ENCODE measurements at regions not wholly inside any gene's neighbourhood (a gene's known extent, or its start where the extent isn't known, plus 50 kb on each side); places are given as distances from the start of the nearest gene placed in this dataset.

GRCh38 chr5:120219988-120220387 lies 244.1 kb upstream of the PRR16 start:
- TF ChIP-seq CHD2 (IDR thresholded peaks at IDR 0.05; ENCODE audit: low read depth, low read length) = no peak
- no peak for TF ChIP-seq SPI1 (IDR thresholded peaks at IDR 0.05; ENCODE audit: borderline replicate concordance, low read depth, low read length)
- no peak for TF ChIP-seq RCOR1 (IDR thresholded peaks at IDR 0.05; ENCODE audit: borderline replicate concordance in 1 of 2, low read depth in 2 of 2, low read length in 2 of 2)
- TF ChIP-seq CTCF (IDR thresholded peaks at IDR 0.05 in 2 of 3, conservative IDR thresholded peaks at IDR 0.05 in 1 of 3; ENCODE audit: insufficient read depth in 2 of 3, low read depth in 1 of 3, low read length in 3 of 3) = no peak
- TF ChIP-seq ZNF316 (IDR thresholded peaks at IDR 0.05) = no peak
- TF ChIP-seq ADNP (tag; IDR thresholded peaks at IDR 0.05) = no peak
- no peak for TF ChIP-seq ARID2 (IDR thresholded peaks at IDR 0.05)
- TF ChIP-seq RAD21 (CRISPR knock-in tag; conservative IDR thresholded peaks at IDR 0.05 in 1 of 2, IDR thresholded peaks at IDR 0.05 in 1 of 2) = no peak
- TF ChIP-seq JUND (IDR thresholded peaks at IDR 0.05; ENCODE audit: borderline replicate concordance, low read depth, low read length) = no peak
- TF ChIP-seq JUND (tag; IDR thresholded peaks at IDR 0.05; ENCODE audit: borderline replicate concordance, low read depth, low read length) = no peak
- no peak for TF ChIP-seq NRF1 (conservative IDR thresholded peaks at IDR 0.05 in 1 of 2, IDR thresholded peaks at IDR 0.05 in 1 of 2)
- no peak for TF ChIP-seq FOXM1 (IDR thresholded peaks at IDR 0.05; ENCODE audit: low read depth)
- no peak for TF ChIP-seq FOXM1 (CRISPR knock-in tag; IDR thresholded peaks at IDR 0.05; ENCODE audit: low read depth)
- no peak for TF ChIP-seq PTBP1 (IDR thresholded peaks at IDR 0.05; ENCODE audit: low read depth, low read length)

Measured in K562 (cell line).